Esophagus squamous epithelium (tissue), 4 donors: ENCODE measurements at regions not wholly inside any gene's neighbourhood (a gene's known extent, or its start where the extent isn't known, plus 50 kb on each side); places are given as distances from the start of the nearest gene placed in this dataset.

Source experiments
- CTCF ChIP-seq, 6 experiments: fragments of 450-650 bp in 4 of 6; fragments of 200-600 bp in 2 of 6; sonication (generic) in 2 of 6; IDR thresholded peaks; one replicate each; pipeline ENCODE4 v1.5.1; 2016 to 2019; ENCODE audit warnings: antibody characterized with exemption in 6 of 6, mild to moderate bottlenecking in 4 of 6, moderate library complexity in 4 of 6
- POLR2A ChIP-seq, 4 donors: fragments of 450-650 bp; IDR thresholded peaks; one replicate each; pipeline ENCODE4 v1.6.1; 2017; ENCODE audit warnings: antibody characterized with exemption in 4 of 4, mild to moderate bottlenecking in 4 of 4, moderate library complexity in 3 of 4

- TF ChIP-seq CTCF (IDR thresholded peaks at IDR 0.05): no peak
- no peak for TF ChIP-seq POLR2A (IDR thresholded peaks at IDR 0.05)
Observed at GRCh38 chr2:195009202-195009601, 647.8 kb upstream of the SLC39A10 start.
